OCI-LY7 (cell line): ENCODE measurements at regions not wholly inside any gene's neighbourhood (a gene's known extent, or its start where the extent isn't known, plus 50 kb on each side); places are given as distances from the start of the nearest gene placed in this dataset.

Source experiments
- EZH2phosphoT487 ChIP-seq: fragments of 200-600 bp; sonication (generic); IDR thresholded peaks from 2 replicates; pipeline ENCODE4 v1.6.1; 2018; ENCODE audit warnings: low read depth, borderline replicate concordance, mild to moderate bottlenecking, mixed run types, antibody characterized with exemption, low read length, moderate library complexity, mixed read lengths
- TF ChIP-seq, protein P1 (sequence below): fragments of 200-600 bp; sonication (generic); conservative IDR thresholded peaks from 2 replicates; pipeline ENCODE4 v1.5.1; 2014; ENCODE audit warnings: mild to moderate bottlenecking, antibody characterized with exemption, low read length, moderate library complexity, mixed read lengths

DNA sequence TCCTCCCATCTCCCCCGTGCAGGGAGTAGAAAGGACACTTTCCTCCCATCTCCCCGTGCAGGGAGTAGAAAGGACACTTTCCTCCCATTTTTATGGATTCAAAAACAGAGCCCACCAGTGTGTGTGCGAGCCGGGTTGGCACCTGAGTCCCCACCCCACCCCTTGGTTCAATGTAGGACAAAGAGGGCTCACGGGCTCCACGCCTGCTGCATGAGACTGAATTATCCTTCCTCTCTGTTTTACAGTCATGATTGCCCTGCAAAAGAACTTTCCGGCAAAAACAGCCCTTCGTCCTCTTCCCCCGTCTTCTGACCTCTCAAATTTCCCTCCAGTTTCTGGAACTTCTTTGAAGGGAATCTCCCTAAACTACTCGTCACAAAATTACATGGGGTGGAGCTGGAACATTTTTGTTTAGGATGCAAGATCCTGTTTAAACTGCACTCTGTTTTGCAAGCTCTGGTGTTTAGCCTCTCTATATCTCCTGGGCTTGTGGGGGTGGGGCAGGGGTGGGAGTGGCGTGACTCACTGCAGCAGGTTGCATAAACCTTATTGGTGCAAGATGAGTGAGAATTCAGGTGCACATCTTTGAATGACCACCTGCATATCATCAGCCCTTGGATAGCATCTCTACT is 99.8 kb downstream of the PSMG1 start:
- TF ChIP-seq, protein P1, sequence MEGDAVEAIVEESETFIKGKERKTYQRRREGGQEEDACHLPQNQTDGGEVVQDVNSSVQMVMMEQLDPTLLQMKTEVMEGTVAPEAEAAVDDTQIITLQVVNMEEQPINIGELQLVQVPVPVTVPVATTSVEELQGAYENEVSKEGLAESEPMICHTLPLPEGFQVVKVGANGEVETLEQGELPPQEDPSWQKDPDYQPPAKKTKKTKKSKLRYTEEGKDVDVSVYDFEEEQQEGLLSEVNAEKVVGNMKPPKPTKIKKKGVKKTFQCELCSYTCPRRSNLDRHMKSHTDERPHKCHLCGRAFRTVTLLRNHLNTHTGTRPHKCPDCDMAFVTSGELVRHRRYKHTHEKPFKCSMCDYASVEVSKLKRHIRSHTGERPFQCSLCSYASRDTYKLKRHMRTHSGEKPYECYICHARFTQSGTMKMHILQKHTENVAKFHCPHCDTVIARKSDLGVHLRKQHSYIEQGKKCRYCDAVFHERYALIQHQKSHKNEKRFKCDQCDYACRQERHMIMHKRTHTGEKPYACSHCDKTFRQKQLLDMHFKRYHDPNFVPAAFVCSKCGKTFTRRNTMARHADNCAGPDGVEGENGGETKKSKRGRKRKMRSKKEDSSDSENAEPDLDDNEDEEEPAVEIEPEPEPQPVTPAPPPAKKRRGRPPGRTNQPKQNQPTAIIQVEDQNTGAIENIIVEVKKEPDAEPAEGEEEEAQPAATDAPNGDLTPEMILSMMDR: no peak
- TF ChIP-seq EZH2phosphoT487: no peak
